GM19043 (cell line): ENCODE measurements at regions not wholly inside any gene's neighbourhood (a gene's known extent, or its start where the extent isn't known, plus 50 kb on each side); places are given as distances from the start of the nearest gene placed in this dataset.
"Not testable (repeated sequence)": the region's sequence is repeated elsewhere in the genome, so short reads cannot be mapped to it uniquely, and the experiment has no call there.

ENCODE experiments used
- ATAC-seq: cut with Tn5 transposase; IDR thresholded peaks from one replicate; pipeline ENCODE4 v1.9.1; 2021; ENCODE audit warnings: low read depth; ENCODE audit not compliant: unreplicated experiment

DNA sequence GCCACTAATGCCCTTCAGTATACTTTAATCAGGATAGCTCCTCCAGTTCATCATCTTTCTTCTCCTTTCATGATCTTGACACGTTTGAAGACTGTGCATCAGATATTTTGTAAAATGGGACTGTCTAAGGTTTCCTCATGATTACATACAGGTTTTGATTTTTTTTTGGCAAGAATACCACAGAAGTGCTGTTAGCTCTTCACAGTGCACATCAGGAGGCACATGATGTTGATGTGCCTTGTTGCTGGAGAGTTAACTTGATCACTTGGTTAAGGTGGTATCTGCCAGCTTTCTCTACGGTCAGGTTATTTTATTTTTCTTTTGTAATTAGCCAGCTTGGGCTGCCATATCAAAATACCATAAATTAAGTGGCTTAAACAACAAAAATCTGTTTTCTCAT is 128.6 kb upstream of the IVNS1ABP start:
- ATAC-seq, result no peak

DNA sequence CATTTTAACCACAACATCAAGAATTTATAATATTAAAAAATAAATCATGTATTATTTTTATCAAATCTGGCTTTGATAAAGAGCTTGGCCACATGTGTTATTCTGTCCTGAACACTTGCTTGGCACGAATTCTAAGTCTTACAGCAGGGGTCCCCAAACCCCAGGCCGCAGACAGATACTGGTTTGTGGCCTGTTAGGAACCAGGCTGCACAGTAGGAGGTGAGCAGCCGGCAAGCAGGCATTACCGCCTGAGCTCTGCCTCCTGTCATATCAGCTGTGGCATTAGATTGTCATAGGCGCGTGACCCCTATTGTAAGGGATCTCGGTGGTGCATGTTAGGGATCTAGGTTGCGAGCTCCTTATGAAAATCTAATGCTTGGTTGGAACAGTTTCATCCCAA is 127.6 kb upstream of the IVNS1ABP start:
- no peak for ATAC-seq

- no peak for ATAC-seq
These were observed 125.0 kb upstream of the IVNS1ABP start for GRCh38 chr1:185442050-185442449.

DNA sequence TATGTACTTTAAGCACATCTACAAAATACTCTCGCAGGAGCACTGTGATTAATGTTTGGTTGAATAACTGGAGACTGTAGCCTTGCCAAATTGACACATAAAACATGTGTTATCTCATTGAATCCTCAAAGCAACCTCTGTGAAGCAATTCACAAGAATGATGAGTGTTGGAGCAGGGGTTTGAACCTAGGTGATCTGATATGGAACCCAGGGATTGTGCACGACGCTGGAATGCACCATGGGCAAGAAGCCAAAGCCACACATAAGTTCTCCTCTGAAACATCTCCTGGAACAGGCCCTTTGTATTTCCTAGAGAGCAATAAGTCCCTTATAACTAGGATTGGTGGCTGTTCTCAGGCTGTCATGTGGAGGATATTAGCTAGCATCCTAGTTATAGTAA is 124.6 kb upstream of the IVNS1ABP start:
- ATAC-seq, result no peak

DNA sequence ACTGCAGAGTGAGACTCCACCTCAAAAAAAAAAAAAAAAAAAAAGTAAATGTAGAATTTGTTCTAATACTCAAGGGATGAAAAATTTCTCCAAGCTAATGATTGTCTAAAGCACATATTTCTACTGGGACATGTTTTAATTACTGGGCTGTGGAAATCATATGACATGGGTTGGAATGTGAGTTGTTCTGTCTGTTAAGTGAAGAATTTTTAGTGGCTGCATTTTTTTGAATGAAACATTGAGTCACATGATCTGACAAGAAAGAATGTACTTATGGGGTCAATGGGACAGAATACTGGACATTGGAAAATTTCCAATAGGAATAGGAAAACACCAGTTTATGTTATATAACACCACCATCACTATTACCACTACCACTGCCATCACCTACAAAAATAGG is 123.8 kb upstream of the IVNS1ABP start:
- no peak for ATAC-seq

GRCh38 chr1:185439727-185440415 is 122.8 kb upstream of the IVNS1ABP start:
- peak; percentile 61 for ATAC-seq

DNA sequence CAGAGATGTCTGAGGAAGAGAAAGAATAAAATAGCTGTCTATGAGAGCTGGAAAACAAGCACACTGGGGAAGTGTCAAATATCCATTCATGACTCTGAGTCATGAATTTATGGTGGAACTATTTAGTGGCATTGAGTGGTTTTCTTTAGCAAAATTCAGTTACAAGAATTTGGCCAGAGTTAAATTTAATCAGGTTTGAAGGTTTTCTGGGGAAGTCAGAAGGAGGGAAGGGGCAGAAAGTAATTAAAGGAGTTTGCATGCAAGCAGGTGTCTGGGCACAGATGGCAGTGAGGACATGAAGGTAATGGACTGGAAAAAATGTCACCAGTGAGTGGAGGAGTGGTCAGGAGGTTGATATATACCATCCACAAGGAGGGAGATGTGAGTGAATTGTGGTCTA is 121.9 kb upstream of the IVNS1ABP start:
- no peak for ATAC-seq

DNA sequence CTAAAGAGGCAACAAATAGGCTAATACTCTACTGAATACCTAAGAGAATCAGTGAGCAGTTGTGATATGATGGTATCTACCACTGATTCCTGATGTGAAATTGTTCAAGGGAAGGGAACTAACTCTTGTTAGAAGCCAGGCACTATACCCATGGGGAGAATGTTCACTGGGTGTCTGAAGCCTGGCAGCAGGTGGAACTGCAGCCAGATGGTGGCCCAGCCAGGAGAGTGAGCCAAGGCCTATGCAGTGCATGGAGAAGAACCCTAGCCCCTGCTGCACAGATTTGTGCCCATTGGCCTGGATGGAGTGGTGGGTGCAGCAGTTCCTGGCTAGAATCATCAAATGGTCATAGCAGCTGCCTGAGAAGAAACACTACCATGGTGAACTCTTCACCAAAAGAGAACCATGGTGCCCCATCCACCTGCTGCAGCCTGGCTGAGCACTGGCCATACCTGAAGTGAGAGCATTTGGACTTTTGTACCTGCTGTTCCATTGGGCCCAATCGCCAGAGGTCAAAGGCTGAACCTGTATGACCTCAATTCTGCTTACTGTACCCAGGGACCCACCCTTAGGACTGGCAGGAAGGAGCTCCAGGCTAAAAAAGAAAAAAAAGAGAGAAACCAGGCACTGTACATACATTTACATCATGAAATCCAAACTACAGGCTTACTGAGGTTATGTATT is 118.8 kb upstream of the IVNS1ABP start:
- ATAC-seq, result no peak

DNA sequence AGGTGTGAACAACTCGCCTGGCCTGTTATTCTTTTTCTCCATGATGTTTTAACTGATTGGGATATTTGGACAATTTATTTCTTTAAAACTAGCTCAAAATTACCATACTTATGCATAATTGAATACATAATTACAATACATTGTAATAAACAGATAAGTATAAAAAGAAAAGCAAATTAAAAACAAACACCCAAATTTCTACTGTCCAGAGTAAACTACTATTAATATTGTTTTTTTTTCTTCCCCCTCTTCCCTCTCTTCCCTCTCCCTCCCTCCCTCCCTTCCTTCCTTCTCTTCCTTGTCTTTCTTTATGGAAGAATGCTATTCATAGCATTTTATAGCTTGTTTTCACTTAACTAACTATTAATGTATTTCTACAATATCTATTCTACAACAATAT is 117.7 kb upstream of the IVNS1ABP start:
- no peak for ATAC-seq

GRCh38 chr1:185433667-185434066 is 116.6 kb upstream of the IVNS1ABP start:
- no peak for ATAC-seq

GRCh38 chr1:185432948-185433347 is 115.9 kb upstream of the IVNS1ABP start:
- no peak for ATAC-seq

DNA sequence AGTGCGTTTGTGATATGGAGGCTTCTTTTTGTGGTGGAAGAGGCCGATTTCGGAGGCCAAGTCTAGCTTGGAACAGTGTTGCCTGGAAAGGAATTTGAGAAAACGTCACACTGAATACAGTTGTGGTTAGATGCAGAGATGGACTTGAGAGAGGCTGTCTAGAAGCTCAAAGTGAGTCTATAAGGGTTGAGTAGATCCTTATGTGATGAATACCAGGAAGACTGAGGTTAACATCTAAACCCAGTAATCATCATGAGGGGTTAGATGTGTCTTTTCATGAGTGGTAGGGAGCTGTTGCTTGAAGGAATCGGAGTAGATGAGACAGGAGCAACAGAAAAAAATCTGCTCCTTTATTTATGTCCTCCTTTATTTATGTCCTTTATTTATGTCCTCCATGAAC is 114.6 kb upstream of the IVNS1ABP start:
- no peak for ATAC-seq

DNA sequence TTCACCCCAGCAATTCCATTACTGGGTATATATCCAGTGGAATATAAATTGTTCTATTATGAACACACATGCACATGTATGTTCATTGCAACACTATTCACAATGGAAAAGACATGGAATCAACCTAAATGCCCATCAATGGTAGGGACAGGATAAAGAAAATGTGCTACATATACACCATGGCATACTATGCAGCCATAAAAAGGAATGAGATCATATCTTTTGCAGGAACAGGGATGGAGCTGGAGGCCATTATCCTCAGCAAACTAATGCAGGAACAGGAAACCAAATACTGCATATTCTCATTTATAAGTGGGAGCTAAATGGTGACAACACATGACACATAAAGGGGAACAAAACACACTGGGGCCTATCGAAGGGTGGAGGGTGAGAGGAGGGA is 112.6 kb upstream of the IVNS1ABP start:
- not testable (repeated sequence) for ATAC-seq

- no peak for ATAC-seq
These were observed 110.7 kb upstream of the IVNS1ABP start for GRCh38 chr1:185427776-185428175.

GRCh38 chr1:185427264-185427663 is 110.2 kb upstream of the IVNS1ABP start:
- ATAC-seq, result no peak

DNA sequence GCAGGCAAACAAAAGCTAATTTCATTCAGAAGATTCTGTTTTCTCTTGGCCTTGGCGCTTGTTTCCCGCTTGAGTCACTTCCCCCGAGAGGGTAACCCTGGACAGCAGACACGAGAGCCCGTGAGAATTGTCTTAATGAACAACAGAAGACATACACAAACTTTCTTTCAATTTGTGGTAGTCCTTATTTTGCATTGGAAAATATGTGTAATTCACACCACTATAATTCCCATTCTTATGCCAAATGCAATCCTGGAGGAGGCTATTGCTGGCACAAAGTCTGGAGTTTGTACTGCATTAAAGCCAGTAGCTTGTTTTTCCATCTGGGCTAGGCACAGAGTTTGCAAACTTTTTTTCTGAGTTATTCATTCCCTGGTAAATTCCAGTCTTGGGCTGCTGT is 109.8 kb upstream of the IVNS1ABP start:
- no peak for ATAC-seq

- no peak for ATAC-seq
These were observed 108.1 kb upstream of the IVNS1ABP start for GRCh38 chr1:185425163-185425562.

- no peak for ATAC-seq
These were observed 104.6 kb upstream of the IVNS1ABP start for GRCh38 chr1:185421485-185422107.

DNA sequence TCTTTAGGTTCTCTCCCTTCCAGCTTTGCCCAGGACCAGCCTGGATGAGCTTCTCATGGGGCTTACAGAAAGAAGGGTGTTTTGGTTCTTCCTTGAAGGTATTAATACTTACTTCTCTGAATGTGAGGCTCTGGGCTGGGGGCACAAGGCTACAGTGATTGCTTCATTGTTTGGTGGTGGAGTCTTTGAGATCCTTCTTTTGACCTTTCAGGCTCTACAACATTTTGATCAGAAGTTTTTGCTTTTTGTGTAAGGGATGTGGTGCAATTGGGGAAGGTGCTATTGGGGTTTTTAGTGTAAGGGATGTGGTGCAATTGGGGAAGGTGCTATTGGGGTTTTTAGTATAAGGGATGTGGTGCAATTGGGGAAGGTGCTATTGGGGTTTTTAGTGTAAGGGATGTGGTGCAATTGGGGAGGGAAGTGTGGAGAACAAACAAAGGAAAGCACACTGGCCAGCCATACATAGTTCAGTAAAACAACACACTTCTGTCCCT is 103.6 kb upstream of the IVNS1ABP start:
- no peak for ATAC-seq

GRCh38 chr1:185419718-185420117 is 102.7 kb upstream of the IVNS1ABP start:
- ATAC-seq, result no peak

- no peak for ATAC-seq
These were observed 101.4 kb upstream of the IVNS1ABP start for GRCh38 chr1:185418472-185418871.
